Pancreas (tissue), 10 donors: ENCODE measurements at regions not wholly inside any gene's neighbourhood (a gene's known extent, or its start where the extent isn't known, plus 50 kb on each side); places are given as distances from the start of the nearest gene placed in this dataset.

Source experiments
- ATAC-seq, 4 donors: fragments of 200-7000 bp; cut with Tn5 transposase; one replicate each; pipeline versions ENCODE4 v1.8.0 to v1.9.1; 2020; ENCODE audit warnings: mild to moderate bottlenecking in 4 of 4, moderate library complexity in 4 of 4
- DNase-seq, 6 donors: peaks; one replicate each; pipeline ENCODE4 v3.0.0-alpha.2; 2020
- FAIRE-seq: peaks from 2 replicates; lab custom pipeline; 2012; peaks lifted over from hg19 to GRCh38; lab: Jason Lieb, UNC
- H3K27ac ChIP-seq, 4 donors: fragments of 200-600 bp; sonication (generic); 1 replicate in 3 of 4; 2 replicates in 1 of 4; pipeline versions ENCODE4 v1.5.0 to v1.8.0; 2020
- H3K27me3 ChIP-seq, 4 donors: fragments of 200-600 bp; one replicate each; pipeline ENCODE4 v1.8.0; 2021
- H3K36me3 ChIP-seq, 3 donors: fragments of 200-600 bp; sonication (generic) in 1 of 3; one replicate each; pipeline versions ENCODE4 v1.5.0 to v1.8.0; 2020 to 2021
- H3K4me1 ChIP-seq, 3 donors: fragments of 200-600 bp; one replicate each; pipeline ENCODE4 v1.8.0; 2021
- H3K4me3 ChIP-seq, 4 donors: fragments of 200-600 bp; sonication (generic) in 2 of 4; one replicate each; pipeline versions ENCODE4 v1.5.0 to v1.8.0; 2020 to 2021
- H3K9me3 ChIP-seq, 4 donors: fragments of 200-600 bp; one replicate each; pipeline ENCODE4 v1.8.0; 2021
- WGBS, 2 donors: extraction: QIAGEN DNeasy Blood & Tissue Kit; methylation state at CpG; one replicate each; pipeline ENCODE4 v1.1.7; 2013; 5-methylcytosine and 5-hydroxymethylcytosine counted together
- intact Hi-C, 3 donors: fragments of 100-400 bp; cut with DNase I; formaldehyde crosslinking; loops; one replicate each; pipeline versions ENCODE4 v1.11.1 to v1.14.2; 2022
- TF ChIP-seq, protein P1 (sequence below), 4 donors: fragments of 200-600 bp; sonication (generic) in 3 of 4; IDR thresholded peaks; one replicate each; pipeline versions ENCODE4 v1.5.0 to v1.8.0; 2021; ENCODE audit warnings: antibody characterized with exemption in 4 of 4
- donor health status: healthy with polysubstance abuse.
- donor health status: DM: no; HTN: no; CAD: no; lungs with moderate emphysema.
- donor health status: DM: no; HTN: no; CAD: no.
- donor health status: control.
- donor health status: control.
- donor health status: Bipolar disorder and iron deficiency.
- donor health status: DM: yes; HTN: yes; CAD: no.
- donor health status: DM: no; HTN: no; CAD: no.
- donor health status: DM: no; HTN: no; CAD: no.
- donor health status: DM: yes; HTN: yes; CAD: no.

DNA sequence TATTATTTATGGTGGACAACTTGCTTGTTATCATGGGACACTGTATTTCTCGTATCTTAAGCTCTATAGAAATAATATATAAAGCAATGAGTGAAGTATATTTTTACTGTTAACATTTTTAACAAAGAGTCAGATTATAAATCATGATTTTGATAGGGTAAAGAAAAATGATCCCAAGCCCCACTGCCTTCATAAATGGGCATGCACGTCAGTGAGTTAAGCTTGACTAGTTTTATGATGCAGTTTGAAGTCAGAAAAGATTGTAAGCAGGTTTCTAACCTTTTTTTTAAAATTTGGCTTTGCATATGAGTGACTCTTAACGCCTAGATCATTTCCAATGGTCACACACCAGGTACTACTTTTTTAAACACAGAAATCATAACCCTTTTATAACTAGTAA lies 152.8 kb downstream of the GNAT3 start:
- Histone ChIP-seq H3K36me3 (no peaks in the 10 kb centered on the region), H3K9me3 (no peaks in the 10 kb centered on the region), H3K27me3 (no peaks in the 10 kb centered on the region), H3K4me1 (no peaks in the 10 kb centered on the region), H3K27ac (no peak overlapping the region), H3K4me3 (no peak overlapping the region)
- DNase-seq (no peak), FAIRE-seq (peak; percentile 13), ATAC-seq (no peak)
- 71 to 72% methylated on average over 3 of the region's 3 CpGs for WGBS, 2 donors
- intact Hi-C loops, result no loop called here
- TF ChIP-seq, protein P1, sequence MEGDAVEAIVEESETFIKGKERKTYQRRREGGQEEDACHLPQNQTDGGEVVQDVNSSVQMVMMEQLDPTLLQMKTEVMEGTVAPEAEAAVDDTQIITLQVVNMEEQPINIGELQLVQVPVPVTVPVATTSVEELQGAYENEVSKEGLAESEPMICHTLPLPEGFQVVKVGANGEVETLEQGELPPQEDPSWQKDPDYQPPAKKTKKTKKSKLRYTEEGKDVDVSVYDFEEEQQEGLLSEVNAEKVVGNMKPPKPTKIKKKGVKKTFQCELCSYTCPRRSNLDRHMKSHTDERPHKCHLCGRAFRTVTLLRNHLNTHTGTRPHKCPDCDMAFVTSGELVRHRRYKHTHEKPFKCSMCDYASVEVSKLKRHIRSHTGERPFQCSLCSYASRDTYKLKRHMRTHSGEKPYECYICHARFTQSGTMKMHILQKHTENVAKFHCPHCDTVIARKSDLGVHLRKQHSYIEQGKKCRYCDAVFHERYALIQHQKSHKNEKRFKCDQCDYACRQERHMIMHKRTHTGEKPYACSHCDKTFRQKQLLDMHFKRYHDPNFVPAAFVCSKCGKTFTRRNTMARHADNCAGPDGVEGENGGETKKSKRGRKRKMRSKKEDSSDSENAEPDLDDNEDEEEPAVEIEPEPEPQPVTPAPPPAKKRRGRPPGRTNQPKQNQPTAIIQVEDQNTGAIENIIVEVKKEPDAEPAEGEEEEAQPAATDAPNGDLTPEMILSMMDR (IDR thresholded peaks at IDR 0.05), result no peak

DNA sequence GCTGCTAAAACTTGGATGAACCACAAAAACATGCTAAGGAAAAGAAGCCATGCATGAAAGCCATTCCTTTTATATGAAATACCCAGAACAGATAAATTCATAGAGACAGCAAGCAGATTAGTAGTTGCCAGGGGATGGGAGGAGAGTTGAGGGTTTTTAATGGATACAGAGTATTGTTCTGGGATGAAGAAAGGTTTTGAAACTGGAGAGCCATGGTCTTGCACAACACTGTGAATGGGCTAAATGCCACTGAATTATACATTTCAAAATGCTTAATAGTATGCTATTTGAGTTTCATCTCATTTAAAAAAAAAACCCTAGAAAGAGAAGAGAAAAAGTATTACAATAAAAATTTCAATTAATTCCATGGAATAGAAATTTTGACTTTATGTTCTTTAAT lies 154.3 kb downstream of the GNAT3 start:
- DNase-seq (no peak), FAIRE-seq (no peak), ATAC-seq (peak in 1 of 4 donors; percentile 20)
- no peaks in the 10 kb centered on the region for H3K9me3 ChIP-seq
- H3K27ac ChIP-seq, result no peak overlapping the region
- H3K36me3 ChIP-seq, result no peaks in the 10 kb centered on the region
- no peaks in the 10 kb centered on the region for H3K27me3 ChIP-seq
- H3K4me3 ChIP-seq, result no peak overlapping the region
- TF ChIP-seq, protein P1 (IDR thresholded peaks at IDR 0.05), result no peak
- H3K4me1 ChIP-seq, result no peaks in the 10 kb centered on the region
- intact Hi-C loops, result no loop called here

DNA sequence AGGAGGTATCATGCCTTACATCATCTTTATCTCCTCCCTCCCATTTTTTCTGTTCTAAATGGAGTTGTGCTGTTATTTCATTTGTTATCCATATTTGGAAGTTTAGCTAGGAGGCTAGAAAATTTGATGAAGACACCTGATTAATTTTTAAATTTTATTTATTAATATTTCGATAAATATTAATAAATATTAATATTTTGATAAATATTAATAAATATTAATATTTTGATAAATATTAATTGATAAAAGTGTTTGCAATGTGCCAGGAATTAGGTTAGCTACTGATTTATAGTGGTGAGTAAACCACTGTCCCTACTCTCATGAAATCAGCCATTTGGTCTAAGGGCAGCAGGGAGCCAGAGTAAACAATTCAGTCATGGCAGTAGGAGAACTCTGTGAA lies 161.4 kb downstream of the GNAT3 start:
- Histone ChIP-seq H3K9me3 (no peaks in the 10 kb centered on the region), H3K4me3 (no peak overlapping the region), H3K27me3 (no peaks in the 10 kb centered on the region), H3K27ac (no peak overlapping the region), H3K4me1 (no peaks in the 10 kb centered on the region), H3K36me3 (no peaks in the 10 kb centered on the region)
- TF ChIP-seq, protein P1 (IDR thresholded peaks at IDR 0.05), result no peak
- no peak for FAIRE-seq
- DNase-seq, result no peak
- ATAC-seq, result no peak
- 44 to 57% methylated on average over 1 of the region's 1 CpG for WGBS, 2 donors
- intact Hi-C loops, result no loop called here

DNA sequence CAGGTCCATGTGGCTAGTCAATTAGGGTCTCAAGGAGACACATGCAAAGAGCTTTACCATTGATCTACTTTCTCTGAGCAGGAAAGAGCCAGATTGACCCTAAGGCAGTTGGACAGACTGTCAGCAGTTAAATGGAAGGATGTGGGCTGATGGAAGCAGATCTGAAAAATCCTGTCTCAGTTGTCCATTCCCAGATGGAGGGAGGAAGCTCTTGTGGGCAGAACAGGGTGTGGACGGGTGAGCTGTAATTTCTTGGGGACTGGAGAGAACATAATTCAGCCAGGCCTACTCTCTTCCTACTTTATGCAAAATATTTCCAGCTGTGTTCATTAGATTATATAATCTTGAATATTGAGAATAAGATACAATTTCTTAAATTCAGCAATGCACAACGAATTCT lies 163.6 kb downstream of the GNAT3 start:
- intact Hi-C loops, result no loop called here
- no peaks in the 10 kb centered on the region for H3K36me3 ChIP-seq
- FAIRE-seq (no peak), ATAC-seq (no peak), DNase-seq (no peak)
- H3K27ac ChIP-seq, result no peak overlapping the region
- TF ChIP-seq, protein P1 (IDR thresholded peaks at IDR 0.05), result no peak
- 59 to 74% methylated on average over 2 of the region's 2 CpGs for WGBS, 2 donors
- H3K4me3 ChIP-seq, result no peak overlapping the region
- H3K27me3 ChIP-seq, result no peaks in the 10 kb centered on the region
- no peaks in the 10 kb centered on the region for H3K4me1 ChIP-seq
- no peaks in the 10 kb centered on the region for H3K9me3 ChIP-seq

DNA sequence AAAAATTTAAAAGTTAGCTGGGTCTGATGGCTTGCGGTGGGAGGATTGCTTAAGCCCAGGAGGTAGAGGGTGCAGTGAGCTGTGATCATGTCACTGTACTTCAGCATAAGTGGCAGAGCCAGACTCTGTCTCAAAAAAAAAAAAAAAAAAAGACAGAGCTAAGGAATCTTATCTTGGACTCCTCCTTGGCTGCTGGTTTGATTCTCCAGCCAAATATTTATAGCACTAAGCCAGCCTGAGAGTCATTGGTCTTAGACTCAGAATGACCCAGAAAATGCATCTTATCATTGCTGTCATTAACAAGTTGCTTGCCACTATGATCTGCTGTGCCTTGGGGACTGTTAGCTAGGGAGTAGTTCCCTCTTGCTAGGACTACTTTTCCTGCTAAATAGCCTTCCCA lies 164.7 kb downstream of the GNAT3 start:
- no peak overlapping the region for H3K4me3 ChIP-seq
- intact Hi-C loops, result no loop called here
- FAIRE-seq (no peak), DNase-seq (no peak), ATAC-seq (peak in 1 of 4 donors; percentile 12)
- H3K4me1 ChIP-seq, result no peaks in the 10 kb centered on the region
- TF ChIP-seq, protein P1 (IDR thresholded peaks at IDR 0.05), result no peak
- no peaks in the 10 kb centered on the region for H3K27me3 ChIP-seq
- no peak overlapping the region for H3K27ac ChIP-seq
- H3K36me3 ChIP-seq, result no peaks in the 10 kb centered on the region
- WGBS, 2 donors, result 88 to 97% methylated on average over 1 of the region's 1 CpG
- no peaks in the 10 kb centered on the region for H3K9me3 ChIP-seq
